CD14-positive monocyte (primary cell): ENCODE measurements at regions not wholly inside any gene's neighbourhood (a gene's known extent, or its start where the extent isn't known, plus 50 kb on each side); places are given as distances from the start of the nearest gene placed in this dataset.
"Not testable (repeated sequence)": the region's sequence is repeated elsewhere in the genome, so short reads cannot be mapped to it uniquely, and the experiment has no call there.

Experiments
- DNase-seq, 3 donors: peaks; one replicate each; pipeline ENCODE4 v3.0.0-alpha.2; 2011 to 2022
- H2AFZ ChIP-seq: 2 replicates; pipeline ENCODE4 v1.6.0; 2012; ENCODE audit warnings: mild to moderate bottlenecking, low read depth, low read length, inconsistent platforms; ENCODE audit not compliant: insufficient read depth, poor library complexity, severe bottlenecking
- H3K27ac ChIP-seq, 2 donors: 1 replicate in 1 of 2; 2 replicates in 1 of 2; pipeline ENCODE4 v1.5.1; 2012 to 2013; ENCODE audit warnings: low read length in 2 of 2, control low read depth in 1 of 2, inconsistent platforms in 1 of 2, low read depth in 1 of 2, mild to moderate bottlenecking in 1 of 2
- H3K27me3 ChIP-seq, 2 donors: one replicate each; pipeline versions ENCODE4 v1.6.0 to v1.6.1; 2011 to 2013; ENCODE audit warnings: low read length in 2 of 2; ENCODE audit not compliant: control insufficient read depth in 2 of 2, insufficient read depth in 2 of 2
- H3K36me3 ChIP-seq, 2 donors: replicated peaks in 1 of 2; 1 replicate in 1 of 2; 2 replicates in 1 of 2; pipeline versions ENCODE4 v1.5.1 to v1.6.1; 2012 to 2013; ENCODE audit warnings: low read length in 2 of 2, control low read depth in 1 of 2, inconsistent platforms in 1 of 2, mild to moderate bottlenecking in 1 of 2; ENCODE audit not compliant: insufficient read depth in 2 of 2, control insufficient read depth in 1 of 2
- H3K4me1 ChIP-seq, 2 donors: 1 replicate in 1 of 2; 2 replicates in 1 of 2; pipeline versions ENCODE4 v1.5.1 to v1.6.1; 2012 to 2013; ENCODE audit warnings: low read length in 2 of 2, control low read depth in 1 of 2, inconsistent platforms in 1 of 2, mild to moderate bottlenecking in 1 of 2, moderate library complexity in 1 of 2; ENCODE audit not compliant: insufficient read depth in 2 of 2, control insufficient read depth in 1 of 2
- H3K4me2 ChIP-seq: replicated peaks from 2 replicates; pipeline ENCODE3; 2012; ENCODE audit warnings: low read length, moderate library complexity, mild to moderate bottlenecking; ENCODE audit not compliant: poor library complexity, severe bottlenecking; ENCODE audit errors: extremely low read depth
- H3K4me3 ChIP-seq, 3 experiments: fragments of 200-600 bp in 1 of 3; sonication (generic) in 1 of 3; replicated peaks in 1 of 3; 1 replicate in 2 of 3; 2 replicates in 1 of 3; pipeline ENCODE4 v1.5.1; 2011 to 2013; ENCODE audit warnings: low read length in 3 of 3, mild to moderate bottlenecking in 3 of 3, control low read depth in 2 of 3, low read depth in 2 of 3, inconsistent platforms in 1 of 3, moderate library complexity in 1 of 3
- H3K79me2 ChIP-seq: 2 replicates; pipeline ENCODE4 v1.6.0; 2012; ENCODE audit warnings: mild to moderate bottlenecking, control low read depth, inconsistent platforms, low read length, moderate library complexity; ENCODE audit not compliant: insufficient read depth
- H3K9ac ChIP-seq: 2 replicates; pipeline ENCODE4 v1.6.0; 2017; ENCODE audit warnings: low read length, mild to moderate bottlenecking; ENCODE audit not compliant: insufficient read depth, poor library complexity, severe bottlenecking
- H3K9me3 ChIP-seq, 2 donors: replicated peaks in 1 of 2; 1 replicate in 1 of 2; 2 replicates in 1 of 2; pipeline versions ENCODE4 v1.5.1 to v1.6.1; 2012 to 2013; ENCODE audit warnings: low read length in 2 of 2, control low read depth in 1 of 2; ENCODE audit not compliant: control insufficient read depth in 1 of 2, insufficient read depth in 1 of 2
- H4K20me1 ChIP-seq: 2 replicates; pipeline ENCODE4 v1.6.0; 2012; ENCODE audit warnings: mild to moderate bottlenecking, low read length, control low read depth, moderate library complexity; ENCODE audit not compliant: insufficient read depth
- H3K27ac Mint-ChIP-seq, 7 donors: one replicate each; pipeline ENCODE4 v1.8.0; 2020; ENCODE audit warnings: mild to moderate bottlenecking in 7 of 7, mixed read lengths in 7 of 7, moderate library complexity in 6 of 7, inconsistent platforms in 2 of 7
- H3K27me3 Mint-ChIP-seq, 3 donors: one replicate each; pipeline ENCODE4 v1.8.0; 2021 to 2022; ENCODE audit warnings: low read depth in 3 of 3, mild to moderate bottlenecking in 3 of 3, mixed read lengths in 3 of 3, moderate library complexity in 3 of 3, inconsistent platforms in 1 of 3
- H3K36me3 Mint-ChIP-seq, 2 donors: one replicate each; pipeline ENCODE4 v1.8.0; 2020; ENCODE audit warnings: mixed read lengths in 2 of 2, inconsistent platforms in 1 of 2, mild to moderate bottlenecking in 1 of 2
- H3K4me1 Mint-ChIP-seq: one replicate; pipeline ENCODE4 v1.8.0; 2020; ENCODE audit warnings: mild to moderate bottlenecking, mixed read lengths
- H3K4me3 Mint-ChIP-seq, 2 donors: one replicate each; pipeline ENCODE4 v1.8.0; 2020; ENCODE audit warnings: mild to moderate bottlenecking in 2 of 2, mixed read lengths in 2 of 2, moderate library complexity in 1 of 2
- H3K9me3 Mint-ChIP-seq, 7 donors: one replicate each; pipeline ENCODE4 v1.8.0; 2020 to 2022; ENCODE audit warnings: mixed read lengths in 7 of 7, mild to moderate bottlenecking in 6 of 7, moderate library complexity in 6 of 7, inconsistent platforms in 2 of 7
- WGBS: methylation state at CpG from one replicate; pipeline ENCODE4 v1.1.5; 2013; ENCODE audit warnings: missing lambda C conversion rate; ENCODE audit not compliant: insufficient coverage; 5-methylcytosine and 5-hydroxymethylcytosine counted together
- intact Hi-C, 2 donors: fragments of 100-400 bp; cut with micrococcal nuclease; formaldehyde crosslinking; loops; one replicate each; pipeline versions ENCODE4 v1.15.0 to v1.15.1; 2023

GRCh38 chr21:5060364-5061083 lies 5460.9 kb upstream of the TPTE start:
- H3K36me3 Mint-ChIP-seq, H3K27ac Mint-ChIP-seq, H2AFZ ChIP-seq, H3K4me3 ChIP-seq, H3K4me1 Mint-ChIP-seq, H3K9ac ChIP-seq, DNase-seq, H3K4me1 ChIP-seq, H3K36me3 ChIP-seq, H3K27me3 Mint-ChIP-seq, intact Hi-C loops, H3K27me3 ChIP-seq, H3K9me3 Mint-ChIP-seq, H3K27ac ChIP-seq, H3K4me2 ChIP-seq, H3K79me2 ChIP-seq, H4K20me1 ChIP-seq, H3K9me3 ChIP-seq, H3K4me3 Mint-ChIP-seq: not testable (repeated sequence)
- no CpG with 5 or more reads among the region's 30 CpGs for WGBS

GRCh38 chr21:5064581-5065142 lies 5456.7 kb upstream of the TPTE start:
- no CpG with 5 or more reads among the region's 25 CpGs for WGBS
- H3K4me3 Mint-ChIP-seq, H3K27ac ChIP-seq, intact Hi-C loops, H3K36me3 Mint-ChIP-seq, H3K36me3 ChIP-seq, DNase-seq, H3K27ac Mint-ChIP-seq, H3K9me3 Mint-ChIP-seq, H3K27me3 Mint-ChIP-seq, H3K4me3 ChIP-seq, H4K20me1 ChIP-seq, H2AFZ ChIP-seq, H3K9me3 ChIP-seq, H3K9ac ChIP-seq, H3K79me2 ChIP-seq, H3K4me1 Mint-ChIP-seq, H3K27me3 ChIP-seq, H3K4me2 ChIP-seq: not testable (repeated sequence)
- peaks cover 5 to 11% of the 10 kb centered on the region in 2 donors for H3K4me1 ChIP-seq

- H3K27me3 Mint-ChIP-seq, H3K4me2 ChIP-seq, H3K36me3 ChIP-seq, H3K9me3 Mint-ChIP-seq, H3K27me3 ChIP-seq, H4K20me1 ChIP-seq, intact Hi-C loops, H3K36me3 Mint-ChIP-seq, H2AFZ ChIP-seq, H3K9me3 ChIP-seq, H3K4me3 ChIP-seq, H3K4me3 Mint-ChIP-seq, H3K79me2 ChIP-seq, H3K4me1 Mint-ChIP-seq, H3K9ac ChIP-seq: not testable (repeated sequence)
- Histone ChIP-seq H3K4me1 (peaks cover 5 to 11% of the 10 kb centered on the region in 2 donors), H3K27ac (peak overlapping the region in 1 of 2 donors; percentile 45)
- no CpG with 5 or more reads among the region's 26 CpGs for WGBS
- DNase-seq = peak; percentile 82 to 94 (median 91)
- H3K27ac Mint-ChIP-seq = peak overlapping the region in 5 of 7 donors; percentile 20 to 49 (median 23)
Measured at GRCh38 chr21:5065240-5066211, 5455.9 kb upstream of the TPTE start.

- H3K9me3 Mint-ChIP-seq, H3K9me3 ChIP-seq, H3K79me2 ChIP-seq, H4K20me1 ChIP-seq, H3K27me3 ChIP-seq, intact Hi-C loops, H3K4me2 ChIP-seq, H3K27me3 Mint-ChIP-seq, H3K36me3 Mint-ChIP-seq, H2AFZ ChIP-seq, H3K4me3 ChIP-seq, H3K4me3 Mint-ChIP-seq, H3K36me3 ChIP-seq, DNase-seq, H3K9ac ChIP-seq, H3K4me1 Mint-ChIP-seq, H3K27ac ChIP-seq: not testable (repeated sequence)
- no CpG with 5 or more reads among the region's 12 CpGs for WGBS
- peak overlapping the region in 1 of 7 donors; percentile 20 for H3K27ac Mint-ChIP-seq
- H3K4me1 ChIP-seq = peaks cover 5 to 11% of the 10 kb centered on the region in 2 donors
Measured at GRCh38 chr21:5066682-5067251, 5454.6 kb upstream of the TPTE start.
